ENCODE measurements at regions not wholly inside any gene's neighbourhood (a gene's known extent, or its start where the extent isn't known, plus 50 kb on each side); places are given as distances from the start of the nearest gene placed in this dataset.
"Not testable (repeated sequence)": the region's sequence is repeated elsewhere in the genome, so short reads cannot be mapped to it uniquely, and the experiment has no call there.

DNA sequence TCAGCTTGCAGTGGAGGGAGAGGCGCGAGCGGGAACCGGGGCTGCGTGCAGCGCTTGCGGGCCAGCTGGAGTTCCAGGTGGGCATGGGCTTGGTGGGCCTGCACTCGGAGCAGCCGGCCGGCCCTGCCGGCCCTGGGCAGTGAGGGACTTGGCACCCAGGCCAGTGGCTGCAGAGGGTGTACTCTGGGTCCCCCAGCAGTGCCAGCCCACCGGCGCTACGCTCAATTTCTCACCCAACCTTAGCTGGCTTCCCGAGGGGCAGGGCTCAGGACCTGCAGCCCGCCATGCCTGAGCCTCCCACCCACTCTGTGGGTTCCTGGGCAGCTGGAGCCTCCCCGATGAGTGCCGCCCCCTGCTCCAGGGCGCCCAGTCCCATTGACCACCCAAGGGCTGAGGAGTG, 52.6 kb upstream of the PDE3B start:
- TF ChIP-seq, protein P1, sequence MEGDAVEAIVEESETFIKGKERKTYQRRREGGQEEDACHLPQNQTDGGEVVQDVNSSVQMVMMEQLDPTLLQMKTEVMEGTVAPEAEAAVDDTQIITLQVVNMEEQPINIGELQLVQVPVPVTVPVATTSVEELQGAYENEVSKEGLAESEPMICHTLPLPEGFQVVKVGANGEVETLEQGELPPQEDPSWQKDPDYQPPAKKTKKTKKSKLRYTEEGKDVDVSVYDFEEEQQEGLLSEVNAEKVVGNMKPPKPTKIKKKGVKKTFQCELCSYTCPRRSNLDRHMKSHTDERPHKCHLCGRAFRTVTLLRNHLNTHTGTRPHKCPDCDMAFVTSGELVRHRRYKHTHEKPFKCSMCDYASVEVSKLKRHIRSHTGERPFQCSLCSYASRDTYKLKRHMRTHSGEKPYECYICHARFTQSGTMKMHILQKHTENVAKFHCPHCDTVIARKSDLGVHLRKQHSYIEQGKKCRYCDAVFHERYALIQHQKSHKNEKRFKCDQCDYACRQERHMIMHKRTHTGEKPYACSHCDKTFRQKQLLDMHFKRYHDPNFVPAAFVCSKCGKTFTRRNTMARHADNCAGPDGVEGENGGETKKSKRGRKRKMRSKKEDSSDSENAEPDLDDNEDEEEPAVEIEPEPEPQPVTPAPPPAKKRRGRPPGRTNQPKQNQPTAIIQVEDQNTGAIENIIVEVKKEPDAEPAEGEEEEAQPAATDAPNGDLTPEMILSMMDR (IDR thresholded peaks at IDR 0.05), result not testable (repeated sequence)
- TF ChIP-seq, protein P2, sequence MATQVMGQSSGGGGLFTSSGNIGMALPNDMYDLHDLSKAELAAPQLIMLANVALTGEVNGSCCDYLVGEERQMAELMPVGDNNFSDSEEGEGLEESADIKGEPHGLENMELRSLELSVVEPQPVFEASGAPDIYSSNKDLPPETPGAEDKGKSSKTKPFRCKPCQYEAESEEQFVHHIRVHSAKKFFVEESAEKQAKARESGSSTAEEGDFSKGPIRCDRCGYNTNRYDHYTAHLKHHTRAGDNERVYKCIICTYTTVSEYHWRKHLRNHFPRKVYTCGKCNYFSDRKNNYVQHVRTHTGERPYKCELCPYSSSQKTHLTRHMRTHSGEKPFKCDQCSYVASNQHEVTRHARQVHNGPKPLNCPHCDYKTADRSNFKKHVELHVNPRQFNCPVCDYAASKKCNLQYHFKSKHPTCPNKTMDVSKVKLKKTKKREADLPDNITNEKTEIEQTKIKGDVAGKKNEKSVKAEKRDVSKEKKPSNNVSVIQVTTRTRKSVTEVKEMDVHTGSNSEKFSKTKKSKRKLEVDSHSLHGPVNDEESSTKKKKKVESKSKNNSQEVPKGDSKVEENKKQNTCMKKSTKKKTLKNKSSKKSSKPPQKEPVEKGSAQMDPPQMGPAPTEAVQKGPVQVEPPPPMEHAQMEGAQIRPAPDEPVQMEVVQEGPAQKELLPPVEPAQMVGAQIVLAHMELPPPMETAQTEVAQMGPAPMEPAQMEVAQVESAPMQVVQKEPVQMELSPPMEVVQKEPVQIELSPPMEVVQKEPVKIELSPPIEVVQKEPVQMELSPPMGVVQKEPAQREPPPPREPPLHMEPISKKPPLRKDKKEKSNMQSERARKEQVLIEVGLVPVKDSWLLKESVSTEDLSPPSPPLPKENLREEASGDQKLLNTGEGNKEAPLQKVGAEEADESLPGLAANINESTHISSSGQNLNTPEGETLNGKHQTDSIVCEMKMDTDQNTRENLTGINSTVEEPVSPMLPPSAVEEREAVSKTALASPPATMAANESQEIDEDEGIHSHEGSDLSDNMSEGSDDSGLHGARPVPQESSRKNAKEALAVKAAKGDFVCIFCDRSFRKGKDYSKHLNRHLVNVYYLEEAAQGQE (IDR thresholded peaks at IDR 0.05; ENCODE audit: insufficient read depth in 1 of 2, low read depth in 2 of 2, low read length in 1 of 2), result not testable (repeated sequence)
